ENCODE measurements at regions not wholly inside any gene's neighbourhood (a gene's known extent, or its start where the extent isn't known, plus 50 kb on each side); places are given as distances from the start of the nearest gene placed in this dataset.

GRCh38 chr5:82905986-82906385 lies 171.2 kb downstream of the TMEM167A start:
- TF ChIP-seq CTCF (IDR thresholded peaks at IDR 0.05; ENCODE audit: low read length): no peak
- no peak for TF ChIP-seq EZH2 (optimal IDR thresholded peaks at IDR 0.05; ENCODE audit: low read depth, low read length)
- TF ChIP-seq EZH2phosphoT487 (IDR thresholded peaks at IDR 0.05; ENCODE audit: low read length): no peak

Data from MM.1S (cell line).